AG09319 (cell line): ENCODE measurements at regions not wholly inside any gene's neighbourhood (a gene's known extent, or its start where the extent isn't known, plus 50 kb on each side); places are given as distances from the start of the nearest gene placed in this dataset.

Source experiments
- DNase-seq: peaks from one replicate; pipeline ENCODE4 v3.0.0-alpha.2; 2010; ENCODE audit warnings: low read depth; ENCODE audit errors: extremely low read depth
- TF ChIP-seq, protein P1 (sequence below): IDR thresholded peaks from 2 replicates; pipeline ENCODE4 v1.5.1; 2011; ENCODE audit warnings: low read depth, mild to moderate bottlenecking, inconsistent platforms, low read length, moderate library complexity

- TF ChIP-seq, protein P1, sequence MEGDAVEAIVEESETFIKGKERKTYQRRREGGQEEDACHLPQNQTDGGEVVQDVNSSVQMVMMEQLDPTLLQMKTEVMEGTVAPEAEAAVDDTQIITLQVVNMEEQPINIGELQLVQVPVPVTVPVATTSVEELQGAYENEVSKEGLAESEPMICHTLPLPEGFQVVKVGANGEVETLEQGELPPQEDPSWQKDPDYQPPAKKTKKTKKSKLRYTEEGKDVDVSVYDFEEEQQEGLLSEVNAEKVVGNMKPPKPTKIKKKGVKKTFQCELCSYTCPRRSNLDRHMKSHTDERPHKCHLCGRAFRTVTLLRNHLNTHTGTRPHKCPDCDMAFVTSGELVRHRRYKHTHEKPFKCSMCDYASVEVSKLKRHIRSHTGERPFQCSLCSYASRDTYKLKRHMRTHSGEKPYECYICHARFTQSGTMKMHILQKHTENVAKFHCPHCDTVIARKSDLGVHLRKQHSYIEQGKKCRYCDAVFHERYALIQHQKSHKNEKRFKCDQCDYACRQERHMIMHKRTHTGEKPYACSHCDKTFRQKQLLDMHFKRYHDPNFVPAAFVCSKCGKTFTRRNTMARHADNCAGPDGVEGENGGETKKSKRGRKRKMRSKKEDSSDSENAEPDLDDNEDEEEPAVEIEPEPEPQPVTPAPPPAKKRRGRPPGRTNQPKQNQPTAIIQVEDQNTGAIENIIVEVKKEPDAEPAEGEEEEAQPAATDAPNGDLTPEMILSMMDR: no peak
- no peak for DNase-seq
Observed at GRCh38 chr18:38010971-38011857, 445.6 kb upstream of the CELF4 start.

- no peak for DNase-seq
- TF ChIP-seq, protein P1: no peak
Observed at GRCh38 chr18:38010037-38010436, 444.4 kb upstream of the CELF4 start.

DNA sequence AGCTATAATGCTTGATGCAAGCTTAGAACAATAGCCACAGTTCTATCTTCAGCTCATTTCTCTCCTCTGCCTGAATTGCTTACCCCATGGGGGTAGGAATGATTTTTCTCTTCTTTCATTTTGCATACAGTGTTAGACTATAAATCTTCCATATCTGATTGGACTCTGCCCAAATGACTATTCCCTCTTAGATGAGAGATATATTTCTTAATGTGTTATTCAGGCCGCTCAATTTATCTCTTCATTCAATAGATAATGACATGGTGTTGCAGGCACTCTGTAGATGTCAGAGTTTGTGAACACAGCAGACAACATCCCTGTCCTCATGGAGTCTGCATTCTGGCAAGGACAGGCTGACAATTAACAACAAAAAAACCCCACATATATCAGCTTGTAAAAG, 443.7 kb upstream of the CELF4 start:
- TF ChIP-seq, protein P1: no peak
- DNase-seq: no peak

GRCh38 chr18:38007676-38008330, 442.2 kb upstream of the CELF4 start:
- DNase-seq: no peak
- TF ChIP-seq, protein P1: no peak

GRCh38 chr18:38007026-38007425, 441.4 kb upstream of the CELF4 start:
- DNase-seq: no peak
- TF ChIP-seq, protein P1: no peak

DNA sequence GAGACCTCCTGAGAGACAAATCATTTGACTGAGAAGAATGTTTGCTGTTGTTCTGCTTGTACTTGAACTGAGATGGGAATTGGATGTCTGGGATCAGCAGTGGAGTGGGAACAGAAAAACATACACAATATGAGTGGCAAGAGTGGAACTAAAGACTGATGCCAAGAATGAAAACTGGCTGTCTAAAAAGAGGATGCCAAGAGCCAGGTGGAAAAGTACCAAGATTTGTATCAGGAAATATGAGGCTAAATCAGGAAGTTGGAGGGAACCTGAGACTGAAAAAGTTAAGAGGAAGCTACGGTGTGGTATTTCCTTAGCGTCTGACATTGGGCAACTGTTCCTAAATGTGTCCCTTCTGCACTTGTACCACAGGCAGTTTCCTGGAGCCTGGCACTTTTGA, 440.9 kb upstream of the CELF4 start:
- no peak for DNase-seq

More for the DNA sequence above, 440.9 kb upstream of the CELF4 start:
- TF ChIP-seq, protein P1: no peak
